RWPE1 (cell line): ENCODE measurements at regions not wholly inside any gene's neighbourhood (a gene's known extent, or its start where the extent isn't known, plus 50 kb on each side); places are given as distances from the start of the nearest gene placed in this dataset.

Source experiments
- CTCF ChIA-PET: fragments of 350-600 bp; sonication (Branson Sonifier 250); formaldehyde crosslinking; extraction: SDS; loops from one replicate; lab custom pipeline; 2021; lab: Yijun Ruan, JAX
- POLR2A ChIA-PET: fragments of 400-600 bp; formaldehyde crosslinking; extraction: SDS; loops from one replicate; lab custom pipeline; 2020; ENCODE audit warnings: antibody characterized with exemption; ENCODE audit not compliant: low non-redundant PET; lab: Yijun Ruan, JAX
- DNase-seq: peaks from one replicate; pipeline ENCODE4 v3.0.0; 2012; ENCODE audit warnings: low spot score
- H3K27ac ChIP-seq: fragments of 450-650 bp; 2 replicates; pipeline ENCODE4 v1.5.1; 2017
- TF ChIP-seq, protein P1 (sequence below): fragments of 450-650 bp; conservative IDR thresholded peaks from 2 replicates; pipeline ENCODE4 v1.5.1; 2017; ENCODE audit warnings: low read depth, mild to moderate bottlenecking

- ChIA-PET CTCF (no interaction called here), POLR2A (no interaction called here)
- TF ChIP-seq, protein P1, sequence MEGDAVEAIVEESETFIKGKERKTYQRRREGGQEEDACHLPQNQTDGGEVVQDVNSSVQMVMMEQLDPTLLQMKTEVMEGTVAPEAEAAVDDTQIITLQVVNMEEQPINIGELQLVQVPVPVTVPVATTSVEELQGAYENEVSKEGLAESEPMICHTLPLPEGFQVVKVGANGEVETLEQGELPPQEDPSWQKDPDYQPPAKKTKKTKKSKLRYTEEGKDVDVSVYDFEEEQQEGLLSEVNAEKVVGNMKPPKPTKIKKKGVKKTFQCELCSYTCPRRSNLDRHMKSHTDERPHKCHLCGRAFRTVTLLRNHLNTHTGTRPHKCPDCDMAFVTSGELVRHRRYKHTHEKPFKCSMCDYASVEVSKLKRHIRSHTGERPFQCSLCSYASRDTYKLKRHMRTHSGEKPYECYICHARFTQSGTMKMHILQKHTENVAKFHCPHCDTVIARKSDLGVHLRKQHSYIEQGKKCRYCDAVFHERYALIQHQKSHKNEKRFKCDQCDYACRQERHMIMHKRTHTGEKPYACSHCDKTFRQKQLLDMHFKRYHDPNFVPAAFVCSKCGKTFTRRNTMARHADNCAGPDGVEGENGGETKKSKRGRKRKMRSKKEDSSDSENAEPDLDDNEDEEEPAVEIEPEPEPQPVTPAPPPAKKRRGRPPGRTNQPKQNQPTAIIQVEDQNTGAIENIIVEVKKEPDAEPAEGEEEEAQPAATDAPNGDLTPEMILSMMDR, result no peak
- no peak for DNase-seq
- 0 out of 2 replicates have a peak overlapping the region, but pooled peaks have one; percentile 9 for H3K27ac ChIP-seq
Measured at GRCh38 chr12:107440606-107441005, 245.0 kb upstream of the PWP1 start.

GRCh38 chr12:107441665-107442300, 243.8 kb upstream of the PWP1 start:
- CTCF ChIA-PET, result interaction anchor here (0.6 kb wide), 1 partner anchor 1822 kb away, joined by 4 read pairs; no protein-coding TSS in a partner anchor
- no peak for DNase-seq
- H3K27ac ChIP-seq, result no peak overlapping the region
- TF ChIP-seq, protein P1, result no peak
- POLR2A ChIA-PET, result no interaction called here

GRCh38 chr12:107442326-107442987, 243.1 kb upstream of the PWP1 start:
- POLR2A ChIA-PET, result no interaction called here
- CTCF ChIA-PET, result interaction anchor here (0.6 kb wide), 2 partner anchors 257 to 1821 kb away, joined by 3 to 4 read pairs; no protein-coding TSS in a partner anchor
- TF ChIP-seq, protein P1, result no peak
- no peak overlapping the region for H3K27ac ChIP-seq
- DNase-seq, result no peak

- TF ChIP-seq, protein P1, result no peak
- DNase-seq, result no peak
- POLR2A ChIA-PET, result no interaction called here
- H3K27ac ChIP-seq, result no peak overlapping the region
- CTCF ChIA-PET, result no interaction called here
Measured at GRCh38 chr12:107443320-107444090, 242.1 kb upstream of the PWP1 start.

- DNase-seq, result no peak
- POLR2A ChIA-PET, result no interaction called here
- CTCF ChIA-PET, result interaction anchor here (0.6 kb wide), 1 partner anchor 341 kb away, joined by 3 read pairs; no protein-coding TSS in a partner anchor
- TF ChIP-seq, protein P1, result no peak
- H3K27ac ChIP-seq, result no peak overlapping the region
Measured at GRCh38 chr12:107444771-107445170, 240.8 kb upstream of the PWP1 start.

DNA sequence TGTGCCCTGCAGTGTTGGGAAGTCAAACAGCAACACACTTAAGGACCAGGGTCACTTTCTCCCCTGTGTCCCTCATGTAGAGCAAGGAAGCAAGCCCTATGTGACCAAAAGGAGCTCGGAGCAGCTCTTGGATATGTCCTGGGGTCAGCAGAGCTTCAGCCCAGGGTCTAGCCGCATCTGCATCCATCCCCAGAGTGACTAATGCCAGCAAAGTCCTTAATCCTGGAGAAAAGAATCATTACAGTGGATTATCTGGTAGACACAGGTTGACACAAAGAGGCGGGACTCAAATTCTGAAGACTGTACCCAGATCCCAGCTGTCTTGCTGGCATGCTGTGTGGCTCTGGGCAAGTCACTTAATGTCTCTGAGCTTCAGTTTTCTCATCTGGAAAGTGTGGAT, 239.1 kb upstream of the PWP1 start:
- no peak overlapping the region for H3K27ac ChIP-seq
- ChIA-PET CTCF (no interaction called here), POLR2A (no interaction called here)
- TF ChIP-seq, protein P1, result no peak
- DNase-seq, result no peak
